ENCODE measurements at regions not wholly inside any gene's neighbourhood (a gene's known extent, or its start where the extent isn't known, plus 50 kb on each side); places are given as distances from the start of the nearest gene placed in this dataset.

DNA sequence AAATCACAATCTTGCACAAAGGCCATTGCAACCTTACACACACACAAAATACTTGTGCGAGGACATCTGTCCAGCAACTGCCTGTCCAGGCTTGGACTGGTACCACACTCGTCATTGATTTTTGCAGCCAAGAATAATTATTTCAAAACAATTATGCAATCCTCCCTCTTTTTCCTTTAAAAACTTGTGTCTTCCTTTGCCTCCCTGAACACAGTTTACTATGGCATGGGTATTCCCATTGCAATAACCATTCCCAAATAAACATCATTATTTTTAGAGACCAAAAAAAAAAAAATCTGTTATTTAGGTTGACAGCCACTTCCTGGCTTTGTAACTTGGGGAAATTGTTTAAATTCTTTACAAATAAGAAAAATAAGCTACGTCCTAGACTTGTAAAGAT lies 54.0 kb downstream of the C11orf91 start:
- Histone ChIP-seq H3K27me3 (peaks cover 49% of the 10 kb centered on the region), H3K4me3 (ENCODE audit: low read depth in 1 of 2, low read length in 1 of 2) (no peak overlapping the region), H3K4me1 (ENCODE audit: control insufficient read depth in 1 of 2, insufficient read depth in 1 of 2, low read depth in 1 of 2, low read length in 1 of 2) (no peaks in the 10 kb centered on the region), H3K36me3 (no peaks in the 10 kb centered on the region), H3K27ac (no peak overlapping the region), H3K9me3 (no peaks in the 10 kb centered on the region)
- TF ChIP-seq CTCF (IDR thresholded peaks at IDR 0.05), result no peak

DNA sequence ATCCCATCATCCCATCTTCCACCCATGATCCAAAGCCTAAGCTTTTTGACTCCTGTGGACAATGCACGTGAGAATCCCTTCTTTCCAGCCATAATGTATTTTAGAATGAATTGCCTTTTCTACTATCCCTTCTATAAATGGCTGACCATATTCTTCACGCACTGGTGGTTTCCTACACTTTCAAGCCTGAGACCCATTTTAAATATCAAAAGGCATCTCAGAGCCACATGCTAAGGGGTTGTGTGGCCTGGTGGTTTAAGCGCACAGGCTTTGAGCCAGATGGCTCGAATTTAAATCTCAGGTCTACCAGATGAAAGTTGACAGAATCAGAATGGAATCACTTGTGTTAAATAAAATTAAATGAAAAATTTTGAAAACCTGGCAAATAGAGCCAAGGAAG lies 54.5 kb downstream of the C11orf91 start:
- TF ChIP-seq CTCF (IDR thresholded peaks at IDR 0.05), result no peak
- no peaks in the 10 kb centered on the region for H3K36me3 ChIP-seq
- H3K27ac ChIP-seq, result no peak overlapping the region
- H3K4me1 ChIP-seq (ENCODE audit: control insufficient read depth in 1 of 2, insufficient read depth in 1 of 2, low read depth in 1 of 2, low read length in 1 of 2), result no peaks in the 10 kb centered on the region
- H3K27me3 ChIP-seq, result peaks cover 45% of the 10 kb centered on the region
- no peaks in the 10 kb centered on the region for H3K9me3 ChIP-seq
- no peak overlapping the region for H3K4me3 ChIP-seq (ENCODE audit: low read depth in 1 of 2, low read length in 1 of 2)

DNA sequence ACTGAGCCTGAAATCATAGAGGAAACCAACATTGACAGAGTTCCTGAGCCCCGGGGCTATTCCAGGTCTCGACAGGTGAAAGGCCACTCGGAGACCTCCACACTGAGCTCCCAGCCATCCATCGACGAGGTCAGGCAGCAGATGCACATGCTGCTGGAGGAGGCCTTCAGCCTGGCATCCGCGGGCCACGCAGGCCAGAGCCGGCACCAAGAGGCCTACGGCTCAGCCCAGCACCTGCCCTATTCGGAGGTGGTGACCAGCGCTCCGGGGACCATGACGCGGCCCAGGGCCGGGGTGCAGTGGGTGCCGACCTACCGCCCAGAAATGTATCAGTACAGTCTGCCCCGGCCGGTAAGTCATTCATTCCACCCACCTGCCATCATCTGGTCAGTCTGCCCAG lies 54.9 kb downstream of the C11orf91 start:
- H3K4me1 ChIP-seq (ENCODE audit: control insufficient read depth in 1 of 2, insufficient read depth in 1 of 2, low read depth in 1 of 2, low read length in 1 of 2), result no peaks in the 10 kb centered on the region
- H3K4me3 ChIP-seq (ENCODE audit: low read depth in 1 of 2, low read length in 1 of 2), result no peak overlapping the region
- H3K27me3 ChIP-seq, result peaks cover 45% of the 10 kb centered on the region
- TF ChIP-seq CTCF (IDR thresholded peaks at IDR 0.05), result no peak
- no peaks in the 10 kb centered on the region for H3K36me3 ChIP-seq
- no peak overlapping the region for H3K27ac ChIP-seq
- no peaks in the 10 kb centered on the region for H3K9me3 ChIP-seq

- Histone ChIP-seq H3K4me3 (ENCODE audit: low read depth in 1 of 2, low read length in 1 of 2) (no peak overlapping the region), H3K9me3 (no peaks in the 10 kb centered on the region), H3K27ac (no peak overlapping the region), H3K36me3 (no peaks in the 10 kb centered on the region), H3K27me3 (peaks cover 51% of the 10 kb centered on the region), H3K4me1 (ENCODE audit: control insufficient read depth in 1 of 2, insufficient read depth in 1 of 2, low read depth in 1 of 2, low read length in 1 of 2) (no peaks in the 10 kb centered on the region)
- no peak for TF ChIP-seq CTCF (IDR thresholded peaks at IDR 0.05)
Measured at GRCh38 chr11:33643167-33643824, 57.3 kb downstream of the C11orf91 start.

DNA sequence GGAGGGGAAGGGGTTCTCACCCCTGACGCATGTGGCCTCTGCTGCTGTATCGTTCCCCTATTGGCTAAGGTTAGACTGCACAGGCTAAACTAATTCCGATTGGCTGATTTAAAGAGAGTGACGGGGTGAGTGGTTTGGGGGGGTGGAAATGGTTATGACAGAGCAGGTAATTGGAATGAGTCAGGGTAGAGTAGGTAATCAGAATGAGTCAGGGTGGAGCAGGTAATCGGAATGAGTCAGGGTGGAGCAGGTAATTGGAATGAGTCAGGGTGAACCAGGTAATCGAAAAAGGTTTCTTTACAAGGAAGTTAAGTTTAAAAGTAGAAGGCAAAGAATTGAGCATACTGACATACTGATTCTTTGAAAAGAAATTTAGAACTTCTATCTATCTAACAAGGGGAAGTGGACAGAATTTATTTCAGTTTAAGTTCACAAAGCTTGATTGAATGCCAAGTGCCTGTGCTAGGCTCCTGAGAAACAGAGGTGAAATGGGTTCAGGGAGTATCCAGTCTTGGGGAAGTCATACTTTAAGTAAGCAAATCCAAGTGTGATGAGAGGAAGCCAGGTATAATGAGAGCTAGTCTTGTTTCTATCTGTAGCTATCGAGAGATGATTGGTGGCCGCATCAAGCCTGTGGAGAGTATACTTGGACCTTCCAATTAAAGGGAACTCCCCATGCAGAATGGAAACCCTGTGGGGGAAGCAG lies 58.0 kb downstream of the C11orf91 start:
- Histone ChIP-seq H3K27ac (no peak overlapping the region), H3K9me3 (no peaks in the 10 kb centered on the region), H3K4me1 (ENCODE audit: control insufficient read depth in 1 of 2, insufficient read depth in 1 of 2, low read depth in 1 of 2, low read length in 1 of 2) (no peaks in the 10 kb centered on the region), H3K36me3 (no peaks in the 10 kb centered on the region), H3K27me3 (peaks cover 51% of the 10 kb centered on the region), H3K4me3 (ENCODE audit: low read depth in 1 of 2, low read length in 1 of 2) (no peak overlapping the region)
- TF ChIP-seq CTCF (IDR thresholded peaks at IDR 0.05), result no peak
